GM20000 (cell line): ENCODE measurements at regions not wholly inside any gene's neighbourhood (a gene's known extent, or its start where the extent isn't known, plus 50 kb on each side); places are given as distances from the start of the nearest gene placed in this dataset.

Source experiments
- DNase-seq: peaks from one replicate; pipeline ENCODE4 v3.0.0; 2012; ENCODE audit warnings: low spot score
- TF ChIP-seq, protein P1 (sequence below): IDR thresholded peaks from 2 replicates; pipeline ENCODE4 v1.5.1; 2012; ENCODE audit warnings: mild to moderate bottlenecking, control low read depth; ENCODE audit errors: extremely low read depth, missing control alignments

DNA sequence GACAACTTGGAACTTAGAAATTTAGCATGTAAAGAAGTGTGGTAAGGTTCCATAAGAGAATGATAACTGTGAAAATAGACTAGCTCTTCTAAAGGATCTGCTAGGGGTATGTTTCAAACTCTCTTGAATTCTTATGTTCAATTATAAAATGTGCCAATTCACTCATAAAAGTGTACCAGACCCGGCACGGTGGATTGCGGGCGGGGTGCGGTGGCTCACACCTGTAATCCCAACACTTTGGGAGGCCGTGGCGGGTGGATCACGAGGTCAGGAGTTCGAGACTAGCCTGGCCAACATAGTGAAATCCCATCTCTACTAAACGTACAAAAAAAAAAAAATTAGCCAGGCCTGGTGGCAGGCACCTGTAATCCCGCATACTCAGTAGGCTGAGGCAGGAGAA, 105.4 kb upstream of the CAV2 start:
- TF ChIP-seq, protein P1, sequence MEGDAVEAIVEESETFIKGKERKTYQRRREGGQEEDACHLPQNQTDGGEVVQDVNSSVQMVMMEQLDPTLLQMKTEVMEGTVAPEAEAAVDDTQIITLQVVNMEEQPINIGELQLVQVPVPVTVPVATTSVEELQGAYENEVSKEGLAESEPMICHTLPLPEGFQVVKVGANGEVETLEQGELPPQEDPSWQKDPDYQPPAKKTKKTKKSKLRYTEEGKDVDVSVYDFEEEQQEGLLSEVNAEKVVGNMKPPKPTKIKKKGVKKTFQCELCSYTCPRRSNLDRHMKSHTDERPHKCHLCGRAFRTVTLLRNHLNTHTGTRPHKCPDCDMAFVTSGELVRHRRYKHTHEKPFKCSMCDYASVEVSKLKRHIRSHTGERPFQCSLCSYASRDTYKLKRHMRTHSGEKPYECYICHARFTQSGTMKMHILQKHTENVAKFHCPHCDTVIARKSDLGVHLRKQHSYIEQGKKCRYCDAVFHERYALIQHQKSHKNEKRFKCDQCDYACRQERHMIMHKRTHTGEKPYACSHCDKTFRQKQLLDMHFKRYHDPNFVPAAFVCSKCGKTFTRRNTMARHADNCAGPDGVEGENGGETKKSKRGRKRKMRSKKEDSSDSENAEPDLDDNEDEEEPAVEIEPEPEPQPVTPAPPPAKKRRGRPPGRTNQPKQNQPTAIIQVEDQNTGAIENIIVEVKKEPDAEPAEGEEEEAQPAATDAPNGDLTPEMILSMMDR: no peak
- DNase-seq: no peak

DNA sequence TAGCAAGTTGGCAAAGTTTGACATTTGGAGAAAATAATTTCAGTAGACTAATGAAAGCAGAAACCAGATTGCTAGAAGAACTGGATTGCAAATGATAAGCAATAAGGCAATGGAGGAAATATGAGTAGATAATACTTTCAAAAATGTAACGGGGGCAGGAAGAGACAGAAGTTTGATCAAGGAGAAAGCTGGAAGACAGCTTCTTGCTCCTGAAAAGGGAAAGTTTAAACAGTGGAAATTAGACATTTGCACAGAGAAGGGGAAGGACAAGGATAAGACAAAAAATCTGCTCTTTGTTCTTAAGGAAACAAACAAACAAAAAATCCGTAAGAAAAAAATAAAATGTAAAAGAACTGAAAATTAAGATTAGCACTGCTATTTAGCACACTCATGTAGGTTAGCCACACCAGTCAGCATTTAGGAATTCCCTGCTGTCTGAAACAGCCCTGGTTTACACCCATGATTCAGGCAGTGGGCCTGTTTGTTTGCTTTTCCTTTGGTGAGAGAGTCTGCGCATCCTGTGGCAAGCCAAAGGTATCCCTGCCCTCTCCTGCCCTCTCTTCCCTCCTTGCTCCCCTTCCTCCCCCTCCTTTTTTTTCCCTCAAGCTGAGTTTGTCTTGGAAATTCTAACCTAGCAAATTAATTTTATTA, 104.3 kb upstream of the CAV2 start:
- TF ChIP-seq, protein P1: no peak
- no peak for DNase-seq

DNA sequence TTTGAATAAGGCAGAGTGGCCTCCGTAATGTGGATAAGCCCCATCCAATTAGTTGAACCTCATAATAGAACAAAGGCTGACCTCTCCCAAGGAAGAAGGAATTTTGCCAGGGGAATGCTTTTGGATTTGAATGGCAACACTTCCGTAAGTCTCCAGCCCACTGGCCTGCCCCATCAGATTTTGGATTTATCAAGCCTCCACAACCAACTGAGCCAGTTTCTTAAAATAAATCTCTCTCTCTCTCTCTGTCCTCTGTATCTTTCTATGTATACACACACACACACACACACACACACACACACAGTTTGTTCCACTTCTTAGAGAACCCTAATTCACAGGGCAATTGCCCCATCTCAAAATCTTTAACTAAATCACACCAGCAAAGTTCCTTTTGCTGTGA, 100.9 kb upstream of the CAV2 start:
- DNase-seq: no peak
- TF ChIP-seq, protein P1: no peak

DNA sequence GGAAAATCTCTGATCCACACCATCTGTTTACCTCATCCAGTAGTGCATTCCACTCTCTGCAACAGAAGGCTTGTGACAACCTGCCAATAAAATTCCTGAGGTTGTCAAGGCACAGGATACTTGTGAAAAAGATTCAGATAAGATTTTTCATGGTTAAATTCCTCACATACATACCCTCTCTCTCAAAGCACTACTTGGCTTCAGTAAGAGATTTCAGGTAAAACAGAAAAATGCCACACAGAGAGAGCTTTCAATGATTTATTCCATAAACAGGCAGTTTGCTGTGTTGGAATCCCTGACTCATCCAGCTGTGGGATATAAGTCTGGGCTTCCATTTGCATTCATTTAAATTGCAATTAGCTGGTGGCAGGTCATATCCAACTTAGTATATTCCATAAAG, 99.7 kb upstream of the CAV2 start:
- TF ChIP-seq, protein P1: no peak
- DNase-seq: no peak

DNA sequence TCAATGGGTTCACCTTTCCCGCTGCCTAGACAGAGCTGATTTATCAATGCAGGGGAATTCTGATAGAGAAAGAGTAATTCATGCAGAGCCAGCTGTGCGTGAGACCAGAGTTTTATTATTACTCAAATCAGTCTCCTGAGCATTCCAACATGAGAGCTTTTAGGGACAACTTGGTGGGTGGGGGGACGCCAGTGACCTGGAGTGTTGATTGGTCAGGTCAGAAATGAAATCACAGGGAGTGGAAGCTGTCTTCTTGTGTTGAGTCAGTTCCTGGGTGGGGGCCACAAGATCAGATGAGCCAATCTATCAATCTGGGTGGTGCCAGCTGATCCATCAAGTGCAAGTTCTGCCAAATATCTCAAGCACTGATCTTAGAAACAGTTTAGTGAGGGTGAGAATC, 99.0 kb upstream of the CAV2 start:
- TF ChIP-seq, protein P1: no peak
- DNase-seq: no peak

DNA sequence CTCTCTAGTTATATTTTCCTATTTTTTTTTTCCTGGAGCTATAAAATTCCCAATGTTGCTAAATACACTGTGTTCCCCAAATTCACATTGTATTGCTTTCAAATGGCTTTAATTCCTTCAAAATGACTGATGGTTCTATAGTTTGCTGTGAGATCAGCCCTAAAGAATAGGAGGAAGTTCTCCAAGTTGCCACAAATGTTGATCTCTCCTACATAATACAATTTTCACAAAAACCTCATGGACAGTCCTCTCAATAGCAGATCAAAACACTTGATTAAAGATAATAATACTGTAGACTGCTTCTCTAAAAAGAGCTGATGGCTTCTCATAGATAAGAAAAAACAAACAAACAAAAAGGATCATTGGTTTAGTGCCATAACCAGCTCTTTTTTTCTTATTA, 97.8 kb upstream of the CAV2 start:
- DNase-seq: no peak
- TF ChIP-seq, protein P1: no peak

DNA sequence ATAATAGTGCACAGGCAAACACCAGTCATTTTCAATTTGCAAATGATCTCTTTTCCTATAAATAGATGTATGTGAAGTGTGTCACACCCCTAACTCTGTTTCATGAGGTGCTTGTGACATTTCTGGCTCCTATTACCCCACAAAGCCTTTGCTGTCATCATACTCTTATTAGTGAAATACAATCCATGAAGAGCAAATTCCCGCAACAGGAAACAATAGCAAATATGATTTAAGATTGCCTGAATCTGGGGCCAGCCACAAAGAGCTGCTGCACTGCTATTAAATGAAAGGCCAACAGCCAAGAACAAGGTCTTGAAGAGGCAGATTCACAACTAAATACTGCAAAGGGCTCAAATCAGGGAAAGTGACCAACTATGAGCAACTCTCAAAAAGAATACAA, 96.3 kb upstream of the CAV2 start:
- no peak for DNase-seq
- TF ChIP-seq, protein P1: no peak

DNA sequence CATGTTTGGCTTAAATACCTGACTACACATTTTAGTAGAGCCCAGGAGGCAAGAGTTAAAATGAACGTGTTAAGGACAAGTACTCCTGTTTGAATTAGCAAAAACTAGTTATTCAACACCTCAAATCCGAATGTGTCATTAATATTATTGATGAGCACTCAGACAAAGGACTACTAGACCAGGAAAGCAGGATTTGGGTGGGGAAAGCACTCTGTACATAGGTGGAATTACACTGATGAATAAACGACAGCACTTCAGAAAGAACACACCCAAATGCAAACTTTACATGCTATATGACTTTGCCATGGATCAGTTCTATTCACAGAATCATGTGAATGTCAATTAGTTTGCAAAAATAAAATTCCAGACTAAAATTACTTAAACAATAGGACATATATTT, 95.1 kb upstream of the CAV2 start:
- TF ChIP-seq, protein P1: no peak
- DNase-seq: no peak
